Mesendoderm (in vitro differentiated cells): ENCODE measurements at regions not wholly inside any gene's neighbourhood (a gene's known extent, or its start where the extent isn't known, plus 50 kb on each side); places are given as distances from the start of the nearest gene placed in this dataset.
A peak's percentile ranks its signal among the peaks of the same experiment; 100 is the strongest.

Experiments used
- DNase-seq: peaks from one replicate; pipeline ENCODE4 v3.0.0; 2013
- H2AK5ac ChIP-seq: 2 replicates; pipeline ENCODE4 v1.6.1; 2013; ENCODE audit warnings: low read length, inconsistent platforms
- H2BK120ac ChIP-seq: 2 replicates; pipeline ENCODE4 v1.6.1; 2013; ENCODE audit warnings: low read depth, mild to moderate bottlenecking, low read length, moderate library complexity, mixed read lengths
- H2BK15ac ChIP-seq: replicated peaks from 2 replicates; pipeline ENCODE4 v1.6.1; 2013; ENCODE audit warnings: low read depth, mild to moderate bottlenecking, moderate library complexity
- H2BK5ac ChIP-seq: 2 replicates; pipeline ENCODE4 v1.6.1; 2013; ENCODE audit warnings: low read length, inconsistent platforms
- H3K18ac ChIP-seq: 2 replicates; pipeline ENCODE4 v1.6.1; 2013; ENCODE audit warnings: mild to moderate bottlenecking, low read length, mixed read lengths
- H3K23ac ChIP-seq: one replicate; pipeline ENCODE4 v1.6.1; 2013; ENCODE audit warnings: low read length
- H3K27ac ChIP-seq: 2 replicates; pipeline ENCODE4 v1.5.1; 2013; ENCODE audit warnings: low read depth, mild to moderate bottlenecking, inconsistent platforms, low read length, moderate library complexity
- H3K27me3 ChIP-seq: 2 replicates; pipeline ENCODE4 v1.6.1; 2013; ENCODE audit warnings: low read length, control low read depth, mild to moderate bottlenecking, inconsistent platforms; ENCODE audit not compliant: insufficient read depth, poor library complexity
- H3K36me3 ChIP-seq: 2 replicates; pipeline ENCODE4 v1.6.1; 2013; ENCODE audit warnings: low read length, inconsistent platforms; ENCODE audit not compliant: control insufficient read depth, insufficient read depth
- H3K4ac ChIP-seq: one replicate; pipeline ENCODE4 v1.6.1; 2013; ENCODE audit warnings: low read depth, mild to moderate bottlenecking, low read length, moderate library complexity
- H3K4me1 ChIP-seq: 2 replicates; pipeline ENCODE4 v1.6.1; 2013; ENCODE audit warnings: low read depth, low read length, inconsistent platforms; ENCODE audit not compliant: control insufficient read depth
- H3K4me2 ChIP-seq: 2 replicates; pipeline ENCODE4 v1.6.1; 2013; ENCODE audit warnings: low read length
- H3K4me3 ChIP-seq: 2 replicates; pipeline ENCODE4 v1.5.1; 2013; ENCODE audit warnings: mild to moderate bottlenecking, low read length
- H3K56ac ChIP-seq: one replicate; pipeline ENCODE4 v1.6.1; 2013; ENCODE audit warnings: low read length
- H3K79me1 ChIP-seq: 2 replicates; pipeline ENCODE4 v1.6.1; 2013; ENCODE audit warnings: low read length, inconsistent platforms
- H3K79me2 ChIP-seq: 2 replicates; pipeline ENCODE4 v1.6.1; 2013; ENCODE audit warnings: mild to moderate bottlenecking, low read length; ENCODE audit not compliant: control insufficient read depth, insufficient read depth
- H3K9ac ChIP-seq: 2 replicates; pipeline ENCODE4 v1.6.1; 2013; ENCODE audit warnings: low read length, inconsistent platforms
- H4K5ac ChIP-seq: one replicate; pipeline ENCODE4 v1.6.1; 2013; ENCODE audit warnings: low read length
- H4K8ac ChIP-seq: one replicate; pipeline ENCODE4 v1.6.1; 2013; ENCODE audit warnings: low read depth, mild to moderate bottlenecking, control low read depth, low read length, moderate library complexity
- WGBS: extraction: QIAGEN DNeasy Blood & Tissue Kit; methylation state at CpG from one replicate; pipeline ENCODE4 v1.1.7; 2013; ENCODE audit warnings: low lambda C conversion rate, missing lambda C conversion rate; ENCODE audit not compliant: insufficient coverage; ENCODE audit errors: extremely low coverage; 5-methylcytosine and 5-hydroxymethylcytosine counted together

DNA sequence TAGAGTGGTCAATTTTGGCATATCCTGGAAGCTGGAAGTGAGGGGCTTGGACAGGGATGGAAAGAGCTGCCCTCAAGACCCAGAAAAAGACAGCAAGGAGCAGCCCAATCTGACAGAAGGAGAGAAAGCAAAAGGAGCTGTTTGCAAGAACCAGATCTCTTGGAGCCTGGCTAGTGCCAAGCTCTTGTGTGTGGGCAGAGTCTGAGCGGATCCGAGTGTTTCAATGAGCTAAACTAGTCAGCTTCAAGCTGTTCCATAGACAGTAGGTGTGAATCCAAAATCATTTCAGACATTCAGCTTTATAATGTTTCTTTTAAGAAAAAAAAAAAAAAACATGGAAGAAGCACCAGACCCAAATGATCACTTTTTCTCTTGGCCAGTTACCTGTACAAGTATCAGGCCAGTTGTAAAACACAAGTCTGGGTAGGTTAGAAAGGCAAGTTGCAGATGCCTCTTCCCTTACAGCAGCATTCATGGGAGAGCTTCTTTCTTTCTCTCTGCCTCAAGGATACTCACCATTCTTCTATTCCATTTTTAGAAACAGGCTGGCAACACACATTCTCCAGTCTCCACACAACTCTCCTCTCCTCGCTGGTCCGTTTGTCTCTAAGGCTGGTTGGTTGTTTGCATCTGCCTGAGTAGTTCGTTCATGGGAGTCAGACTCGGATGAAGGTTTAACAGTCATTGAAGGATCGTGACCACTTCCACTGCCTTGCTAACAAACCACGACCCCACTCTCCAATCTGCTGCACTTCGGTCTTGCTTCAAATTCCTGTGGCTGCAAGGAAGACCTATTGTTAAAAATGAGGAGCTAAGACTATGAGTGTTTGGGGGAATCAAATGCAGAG, 105.2 kb upstream of the GATB start:
- no peaks in the 10 kb centered on the region for H3K36me3 ChIP-seq
- no peak overlapping the region for H4K8ac ChIP-seq
- H3K9ac ChIP-seq, result no peak overlapping the region
- no peak overlapping the region for H3K4ac ChIP-seq
- no peak overlapping the region for H3K18ac ChIP-seq
- H3K27me3 ChIP-seq, result no peaks in the 10 kb centered on the region
- DNase-seq, result no peak
- no peak overlapping the region for H2BK15ac ChIP-seq
- H3K79me2 ChIP-seq, result no peaks in the 10 kb centered on the region
- no peak overlapping the region for H3K27ac ChIP-seq
- H3K56ac ChIP-seq, result no peak overlapping the region
- H2AK5ac ChIP-seq, result no peak overlapping the region
- no peaks in the 10 kb centered on the region for H3K4me1 ChIP-seq
- H3K23ac ChIP-seq, result no peak overlapping the region
- H4K5ac ChIP-seq, result no peak overlapping the region
- H3K4me3 ChIP-seq, result no peak overlapping the region
- no peak overlapping the region for H3K4me2 ChIP-seq
- H3K79me1 ChIP-seq, result no peaks in the 10 kb centered on the region
- H2BK120ac ChIP-seq, result no peak overlapping the region
- WGBS, result no CpG with 5 or more reads among the region's 9 CpGs
- H2BK5ac ChIP-seq, result no peak overlapping the region

DNA sequence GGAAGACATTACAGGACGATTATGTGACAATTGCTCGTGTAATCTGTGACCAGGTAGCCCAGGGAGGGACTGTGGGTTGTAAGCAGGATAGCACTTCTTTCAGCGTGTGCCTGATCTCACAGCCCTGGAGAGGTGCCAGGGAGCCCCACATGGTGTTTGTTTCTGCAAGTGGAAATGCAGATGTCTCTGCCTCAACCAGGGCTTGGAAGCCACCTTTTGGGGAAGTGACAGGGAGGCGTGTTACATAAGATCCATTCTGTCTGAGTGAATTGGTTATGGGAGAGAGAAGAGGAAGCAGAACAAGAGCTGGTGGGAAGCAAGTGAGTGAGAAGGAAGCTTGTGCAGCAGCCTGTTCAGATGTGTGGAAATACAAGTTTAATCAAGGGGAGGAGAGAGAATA, 104.5 kb upstream of the GATB start:
- H3K9ac ChIP-seq, result no peak overlapping the region
- H3K4ac ChIP-seq, result no peak overlapping the region
- H4K5ac ChIP-seq, result no peak overlapping the region
- H2AK5ac ChIP-seq, result no peak overlapping the region
- H3K56ac ChIP-seq, result no peak overlapping the region
- H4K8ac ChIP-seq, result no peak overlapping the region
- no peak overlapping the region for H3K4me2 ChIP-seq
- no peak overlapping the region for H3K27ac ChIP-seq
- no peak overlapping the region for H3K18ac ChIP-seq
- H3K27me3 ChIP-seq, result no peaks in the 10 kb centered on the region
- no peak overlapping the region for H2BK5ac ChIP-seq
- H3K36me3 ChIP-seq, result no peaks in the 10 kb centered on the region
- H3K79me2 ChIP-seq, result no peaks in the 10 kb centered on the region
- DNase-seq, result no peak
- H2BK120ac ChIP-seq, result no peak overlapping the region
- WGBS, result no CpG with 5 or more reads among the region's 4 CpGs
- no peak overlapping the region for H3K4me3 ChIP-seq
- no peak overlapping the region for H2BK15ac ChIP-seq
- no peak overlapping the region for H3K23ac ChIP-seq
- no peaks in the 10 kb centered on the region for H3K79me1 ChIP-seq
- H3K4me1 ChIP-seq, result no peaks in the 10 kb centered on the region

DNA sequence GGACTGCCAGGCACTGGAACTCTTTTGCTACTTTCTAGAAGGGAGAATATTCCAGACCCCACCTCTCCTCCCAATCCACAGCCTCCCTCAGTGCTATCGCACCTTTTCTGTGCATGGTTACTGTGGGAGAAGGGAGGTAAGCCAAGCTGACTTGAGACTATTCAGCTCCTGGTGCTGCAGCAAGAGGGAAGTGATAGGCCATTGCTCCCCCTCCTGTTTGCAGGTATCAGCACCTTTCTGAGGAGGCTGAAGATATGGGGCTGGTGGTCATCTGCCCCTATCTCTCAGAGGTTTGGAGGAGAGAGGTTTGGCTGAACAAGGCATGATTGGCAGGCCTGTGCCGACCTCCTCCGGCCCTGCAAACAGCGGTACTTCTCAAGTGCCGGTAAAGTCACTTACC, 103.3 kb upstream of the GATB start:
- H3K36me3 ChIP-seq, result no peaks in the 10 kb centered on the region
- no peaks in the 10 kb centered on the region for H3K79me2 ChIP-seq

DNA sequence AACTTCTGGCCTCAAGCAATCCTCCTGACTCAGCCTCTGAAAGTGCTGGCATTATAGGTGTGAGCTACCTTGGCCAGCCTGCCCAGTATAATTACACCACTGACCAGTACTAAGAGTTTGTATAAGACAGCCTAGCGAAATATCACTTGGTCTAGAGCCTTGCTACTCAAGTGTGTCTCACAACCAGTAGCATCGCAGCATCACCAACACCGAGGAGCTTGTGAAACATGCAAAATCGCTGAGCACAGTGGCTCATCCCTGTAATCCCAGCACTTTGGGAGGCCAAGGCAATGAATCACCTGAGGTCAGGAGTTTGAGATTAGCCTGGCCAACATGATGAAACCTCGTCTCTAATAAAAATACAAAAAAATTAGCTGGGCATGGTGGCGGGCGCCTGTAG, 102.0 kb upstream of the GATB start:
- Histone ChIP-seq H3K9ac (no peak overlapping the region), H2BK120ac (no peak overlapping the region), H3K4ac (no peak overlapping the region), H3K23ac (no peak overlapping the region), H3K27me3 (no peaks in the 10 kb centered on the region), H3K4me1 (peaks cover 3% of the 10 kb centered on the region), H3K79me1 (no peaks in the 10 kb centered on the region), H3K4me2 (no peak overlapping the region), H2BK15ac (no peak overlapping the region), H3K18ac (no peak overlapping the region), H4K5ac (no peak overlapping the region), H4K8ac (no peak overlapping the region), H3K36me3 (no peaks in the 10 kb centered on the region), H3K56ac (no peak overlapping the region), H3K79me2 (no peaks in the 10 kb centered on the region), H3K27ac (no peak overlapping the region), H2AK5ac (no peak overlapping the region), H3K4me3 (no peak overlapping the region), H2BK5ac (no peak overlapping the region)
- peak; percentile 44 for DNase-seq
- no CpG with 5 or more reads among the region's 7 CpGs for WGBS

More for the DNA sequence above, 103.3 kb upstream of the GATB start:
- no peak overlapping the region for H3K18ac ChIP-seq
- H2AK5ac ChIP-seq, result no peak overlapping the region
- no peaks in the 10 kb centered on the region for H3K79me1 ChIP-seq
- DNase-seq, result peak; percentile 18
- no peak overlapping the region for H3K56ac ChIP-seq
- H3K27me3 ChIP-seq, result no peaks in the 10 kb centered on the region
- no peak overlapping the region for H2BK120ac ChIP-seq
- no CpG with 5 or more reads among the region's 5 CpGs for WGBS
- H3K4me2 ChIP-seq, result no peak overlapping the region
- H3K9ac ChIP-seq, result no peak overlapping the region
- H3K27ac ChIP-seq, result no peak overlapping the region
- H2BK15ac ChIP-seq, result no peak overlapping the region
- H3K4ac ChIP-seq, result no peak overlapping the region
- no peak overlapping the region for H4K5ac ChIP-seq
- no peak overlapping the region for H3K4me3 ChIP-seq
- H2BK5ac ChIP-seq, result no peak overlapping the region
- no peak overlapping the region for H3K23ac ChIP-seq
- H3K4me1 ChIP-seq, result no peaks in the 10 kb centered on the region
- no peak overlapping the region for H4K8ac ChIP-seq

DNA sequence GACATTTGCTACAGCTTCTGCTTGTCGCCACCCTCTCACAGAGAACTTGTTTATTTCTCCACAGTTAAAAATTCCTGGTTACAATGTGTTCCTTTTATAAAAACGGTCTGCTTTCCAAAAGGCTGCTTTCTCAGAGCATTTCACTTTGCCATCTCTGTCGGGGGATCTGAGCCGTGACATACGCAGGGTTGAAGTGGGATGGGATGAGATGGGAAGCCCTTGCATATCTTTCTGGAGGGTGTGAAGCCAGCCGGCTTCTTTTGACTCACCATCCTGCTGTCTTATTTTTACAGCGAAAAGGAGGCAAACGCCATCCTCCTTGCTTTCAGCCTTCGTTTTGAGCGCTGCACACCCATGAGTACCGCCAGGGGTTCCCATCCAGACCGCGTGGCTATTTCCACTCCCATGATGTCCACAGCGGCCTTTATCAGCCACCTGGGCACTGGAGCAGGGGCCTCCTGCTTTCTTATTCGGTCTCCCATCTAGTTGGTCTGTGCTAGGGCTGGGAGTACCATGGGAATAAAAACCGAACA, 99.8 kb upstream of the GATB start:
- Histone ChIP-seq H3K4me1 (peaks cover 5% of the 10 kb centered on the region), H2BK5ac (no peak overlapping the region), H3K79me2 (no peaks in the 10 kb centered on the region), H3K79me1 (no peaks in the 10 kb centered on the region), H3K4me3 (no peak overlapping the region), H2AK5ac (no peak overlapping the region), H4K8ac (no peak overlapping the region), H3K4me2 (no peak overlapping the region), H3K18ac (no peak overlapping the region), H4K5ac (no peak overlapping the region), H3K56ac (no peak overlapping the region), H3K27me3 (no peaks in the 10 kb centered on the region), H3K9ac (no peak overlapping the region), H3K36me3 (no peaks in the 10 kb centered on the region), H3K27ac (no peak overlapping the region), H2BK15ac (no peak overlapping the region), H3K4ac (no peak overlapping the region), H2BK120ac (no peak overlapping the region), H3K23ac (no peak overlapping the region)
- DNase-seq, result no peak
- WGBS, result no CpG with 5 or more reads among the region's 16 CpGs
